ENCODE measurements at regions not wholly inside any gene's neighbourhood (a gene's known extent, or its start where the extent isn't known, plus 50 kb on each side); places are given as distances from the start of the nearest gene placed in this dataset.

DNA sequence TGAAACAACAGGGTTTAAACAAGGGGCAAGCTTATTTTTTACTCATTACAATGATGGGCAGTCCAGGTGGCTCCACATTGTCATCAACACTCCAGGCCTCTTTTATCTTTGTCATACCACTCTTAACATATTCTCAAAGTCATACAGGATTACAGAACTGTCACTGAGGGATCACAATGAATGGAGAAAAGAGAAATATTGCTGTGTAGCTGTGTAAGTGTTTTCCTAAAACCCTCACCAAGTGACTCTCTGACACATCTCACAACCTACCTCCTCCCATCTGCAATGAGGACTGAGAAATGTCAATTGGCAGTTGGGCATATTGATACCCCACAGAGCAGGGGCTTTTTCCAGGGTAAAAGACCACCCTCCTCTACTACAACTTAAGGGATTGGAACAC lies 562.1 kb downstream of the TBC1D4 start (continued):
- no peak for TF ChIP-seq TAF1 (IDR thresholded peaks at IDR 0.05; ENCODE audit: borderline replicate concordance, low read depth, low read length)
- TF ChIP-seq POLR2AphosphoS5 (IDR thresholded peaks at IDR 0.05; ENCODE audit: low read depth, low read length), result no peak

DNA sequence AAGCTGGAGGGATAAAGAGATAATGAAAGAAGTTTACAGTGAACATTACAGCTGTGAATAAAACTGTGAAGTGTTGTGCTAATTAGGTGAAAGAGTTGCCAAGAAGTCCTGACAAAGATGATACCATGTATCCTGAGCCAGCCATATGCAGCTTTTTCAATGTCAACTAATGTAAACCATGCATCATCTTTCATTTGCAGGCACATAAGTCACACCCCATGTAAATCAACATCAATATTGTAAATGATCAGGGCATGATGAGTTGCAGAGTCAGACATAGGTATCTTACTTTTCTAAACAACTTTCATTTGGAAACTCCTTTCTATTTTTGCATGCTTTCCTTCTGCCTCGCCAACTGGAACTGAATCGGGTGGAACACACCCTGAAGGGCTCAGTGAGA lies 569.1 kb downstream of the TBC1D4 start:
- Histone ChIP-seq H3K4me1 (ENCODE audit: control insufficient read depth in 1 of 2, insufficient read depth in 2 of 2, low read depth in 1 of 2, low read length in 1 of 2) (no peaks in the 10 kb centered on the region), H2AFZ (ENCODE audit: low read depth) (no peak overlapping the region), H3K9me3 (no peaks in the 10 kb centered on the region), H3F3A (replicated peaks; ENCODE audit: insufficient read depth) (no peaks in the 10 kb centered on the region), H3K9me2 (no peaks in the 10 kb centered on the region), H4K20me1 (ENCODE audit: insufficient read depth) (no peaks in the 10 kb centered on the region), H3K27me3 (ENCODE audit: insufficient read depth) (no peaks in the 10 kb centered on the region), H3K4me2 (no peak overlapping the region), H3K9ac (no peak overlapping the region), H3K79me2 (ENCODE audit: insufficient read depth) (no peaks in the 10 kb centered on the region), H3K27ac (ENCODE audit: low read depth in 2 of 2, low read length in 1 of 2) (no peak overlapping the region), H3K36me3 (replicated peaks in 1 of 2; ENCODE audit: control insufficient read depth in 1 of 2, insufficient read depth in 2 of 2, low read length in 1 of 2) (no peaks in the 10 kb centered on the region), H3K4me3 (ENCODE audit: low read depth in 2 of 2, low read length in 1 of 2) (no peak overlapping the region)
- DNase-seq, result no peak
- CTCF ChIA-PET, result no interaction called here
- WGBS (ENCODE audit: low lambda C conversion rate), result 43% methylated on average over 2 of the region's 2 CpGs
- POLR2A ChIA-PET, result no interaction called here
- TF ChIP-seq MEF2A (IDR thresholded peaks at IDR 0.05; ENCODE audit: borderline replicate concordance, low read depth), result no peak
- TF ChIP-seq, protein P1, sequence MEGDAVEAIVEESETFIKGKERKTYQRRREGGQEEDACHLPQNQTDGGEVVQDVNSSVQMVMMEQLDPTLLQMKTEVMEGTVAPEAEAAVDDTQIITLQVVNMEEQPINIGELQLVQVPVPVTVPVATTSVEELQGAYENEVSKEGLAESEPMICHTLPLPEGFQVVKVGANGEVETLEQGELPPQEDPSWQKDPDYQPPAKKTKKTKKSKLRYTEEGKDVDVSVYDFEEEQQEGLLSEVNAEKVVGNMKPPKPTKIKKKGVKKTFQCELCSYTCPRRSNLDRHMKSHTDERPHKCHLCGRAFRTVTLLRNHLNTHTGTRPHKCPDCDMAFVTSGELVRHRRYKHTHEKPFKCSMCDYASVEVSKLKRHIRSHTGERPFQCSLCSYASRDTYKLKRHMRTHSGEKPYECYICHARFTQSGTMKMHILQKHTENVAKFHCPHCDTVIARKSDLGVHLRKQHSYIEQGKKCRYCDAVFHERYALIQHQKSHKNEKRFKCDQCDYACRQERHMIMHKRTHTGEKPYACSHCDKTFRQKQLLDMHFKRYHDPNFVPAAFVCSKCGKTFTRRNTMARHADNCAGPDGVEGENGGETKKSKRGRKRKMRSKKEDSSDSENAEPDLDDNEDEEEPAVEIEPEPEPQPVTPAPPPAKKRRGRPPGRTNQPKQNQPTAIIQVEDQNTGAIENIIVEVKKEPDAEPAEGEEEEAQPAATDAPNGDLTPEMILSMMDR (IDR thresholded peaks at IDR 0.05), result no peak
- TF ChIP-seq, protein P2, sequence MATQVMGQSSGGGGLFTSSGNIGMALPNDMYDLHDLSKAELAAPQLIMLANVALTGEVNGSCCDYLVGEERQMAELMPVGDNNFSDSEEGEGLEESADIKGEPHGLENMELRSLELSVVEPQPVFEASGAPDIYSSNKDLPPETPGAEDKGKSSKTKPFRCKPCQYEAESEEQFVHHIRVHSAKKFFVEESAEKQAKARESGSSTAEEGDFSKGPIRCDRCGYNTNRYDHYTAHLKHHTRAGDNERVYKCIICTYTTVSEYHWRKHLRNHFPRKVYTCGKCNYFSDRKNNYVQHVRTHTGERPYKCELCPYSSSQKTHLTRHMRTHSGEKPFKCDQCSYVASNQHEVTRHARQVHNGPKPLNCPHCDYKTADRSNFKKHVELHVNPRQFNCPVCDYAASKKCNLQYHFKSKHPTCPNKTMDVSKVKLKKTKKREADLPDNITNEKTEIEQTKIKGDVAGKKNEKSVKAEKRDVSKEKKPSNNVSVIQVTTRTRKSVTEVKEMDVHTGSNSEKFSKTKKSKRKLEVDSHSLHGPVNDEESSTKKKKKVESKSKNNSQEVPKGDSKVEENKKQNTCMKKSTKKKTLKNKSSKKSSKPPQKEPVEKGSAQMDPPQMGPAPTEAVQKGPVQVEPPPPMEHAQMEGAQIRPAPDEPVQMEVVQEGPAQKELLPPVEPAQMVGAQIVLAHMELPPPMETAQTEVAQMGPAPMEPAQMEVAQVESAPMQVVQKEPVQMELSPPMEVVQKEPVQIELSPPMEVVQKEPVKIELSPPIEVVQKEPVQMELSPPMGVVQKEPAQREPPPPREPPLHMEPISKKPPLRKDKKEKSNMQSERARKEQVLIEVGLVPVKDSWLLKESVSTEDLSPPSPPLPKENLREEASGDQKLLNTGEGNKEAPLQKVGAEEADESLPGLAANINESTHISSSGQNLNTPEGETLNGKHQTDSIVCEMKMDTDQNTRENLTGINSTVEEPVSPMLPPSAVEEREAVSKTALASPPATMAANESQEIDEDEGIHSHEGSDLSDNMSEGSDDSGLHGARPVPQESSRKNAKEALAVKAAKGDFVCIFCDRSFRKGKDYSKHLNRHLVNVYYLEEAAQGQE (IDR thresholded peaks at IDR 0.05; ENCODE audit: low read depth, low read length), result no peak
- no peak for TF ChIP-seq JUND (IDR thresholded peaks at IDR 0.05)
- TF ChIP-seq FOXM1 (IDR thresholded peaks at IDR 0.05; ENCODE audit: low read depth), result no peak
- no peak for TF ChIP-seq EP300 (IDR thresholded peaks at IDR 0.05; ENCODE audit: borderline replicate concordance in 1 of 2, low read depth in 1 of 2, low read length in 1 of 2)

DNA sequence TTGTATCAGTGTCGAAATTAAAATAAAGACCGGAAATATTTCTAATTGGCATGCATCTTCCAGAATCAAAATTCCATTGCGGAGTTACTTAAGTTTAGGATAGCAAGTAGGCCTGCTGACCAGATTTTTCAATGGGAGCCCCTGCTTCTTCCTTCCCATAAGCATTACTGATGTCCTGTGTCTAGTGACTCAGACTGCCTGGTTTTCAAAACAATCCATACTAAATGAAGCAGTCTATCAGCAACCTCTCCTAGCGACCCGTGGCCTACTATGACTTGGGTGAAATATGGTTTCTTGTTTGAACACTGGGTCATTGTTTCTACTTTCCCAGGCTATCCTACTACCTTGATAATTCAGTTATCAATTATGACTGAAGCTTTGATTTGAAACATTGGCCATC lies 571.6 kb downstream of the TBC1D4 start:
- ChIA-PET CTCF (no interaction called here), POLR2A (no interaction called here)
- Histone ChIP-seq H3K4me1 (ENCODE audit: control insufficient read depth in 1 of 2, insufficient read depth in 2 of 2, low read depth in 1 of 2, low read length in 1 of 2) (no peaks in the 10 kb centered on the region), H3K36me3 (replicated peaks in 1 of 2; ENCODE audit: control insufficient read depth in 1 of 2, insufficient read depth in 2 of 2, low read length in 1 of 2) (no peaks in the 10 kb centered on the region), H2AFZ (ENCODE audit: low read depth) (no peak overlapping the region), H3K9me3 (no peaks in the 10 kb centered on the region), H3K27ac (ENCODE audit: low read depth in 2 of 2, low read length in 1 of 2) (no peak overlapping the region), H3F3A (replicated peaks; ENCODE audit: insufficient read depth) (no peaks in the 10 kb centered on the region), H3K79me2 (ENCODE audit: insufficient read depth) (no peaks in the 10 kb centered on the region), H3K27me3 (ENCODE audit: insufficient read depth) (no peaks in the 10 kb centered on the region), H3K9me2 (no peaks in the 10 kb centered on the region), H3K4me2 (no peak overlapping the region), H3K9ac (no peak overlapping the region), H3K4me3 (ENCODE audit: low read depth in 2 of 2, low read length in 1 of 2) (no peak overlapping the region), H4K20me1 (ENCODE audit: insufficient read depth) (no peaks in the 10 kb centered on the region)
- WGBS (ENCODE audit: low lambda C conversion rate), result 81% methylated on average over 5 of the region's 5 CpGs
- no peak for TF ChIP-seq EZH2phosphoT487 (IDR thresholded peaks at IDR 0.05; ENCODE audit: borderline replicate concordance, low read depth)
- TF ChIP-seq, protein P3, sequence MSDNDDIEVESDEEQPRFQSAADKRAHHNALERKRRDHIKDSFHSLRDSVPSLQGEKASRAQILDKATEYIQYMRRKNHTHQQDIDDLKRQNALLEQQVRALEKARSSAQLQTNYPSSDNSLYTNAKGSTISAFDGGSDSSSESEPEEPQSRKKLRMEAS (IDR thresholded peaks at IDR 0.05; ENCODE audit: low read depth), result no peak
- no peak for TF ChIP-seq TEAD4 (IDR thresholded peaks at IDR 0.05; ENCODE audit: borderline replicate concordance, insufficient read depth)
- no peak for TF ChIP-seq RAD21 (IDR thresholded peaks at IDR 0.05; ENCODE audit: low read length)
- no peak for TF ChIP-seq YY1 (IDR thresholded peaks at IDR 0.05; ENCODE audit: low read depth)
- TF ChIP-seq NRF1 (IDR thresholded peaks at IDR 0.05; ENCODE audit: low read depth, low read length), result no peak
- TF ChIP-seq GATA2 (CRISPR knock-in tag; IDR thresholded peaks at IDR 0.05), result no peak
- TF ChIP-seq, protein P4, sequence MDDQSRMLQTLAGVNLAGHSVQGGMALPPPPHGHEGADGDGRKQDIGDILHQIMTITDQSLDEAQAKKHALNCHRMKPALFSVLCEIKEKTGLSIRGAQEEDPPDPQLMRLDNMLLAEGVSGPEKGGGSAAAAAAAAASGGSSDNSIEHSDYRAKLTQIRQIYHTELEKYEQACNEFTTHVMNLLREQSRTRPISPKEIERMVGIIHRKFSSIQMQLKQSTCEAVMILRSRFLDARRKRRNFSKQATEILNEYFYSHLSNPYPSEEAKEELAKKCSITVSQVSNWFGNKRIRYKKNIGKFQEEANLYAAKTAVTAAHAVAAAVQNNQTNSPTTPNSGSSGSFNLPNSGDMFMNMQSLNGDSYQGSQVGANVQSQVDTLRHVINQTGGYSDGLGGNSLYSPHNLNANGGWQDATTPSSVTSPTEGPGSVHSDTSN (IDR thresholded peaks at IDR 0.05), result no peak
- TF ChIP-seq TCF12 (IDR thresholded peaks at IDR 0.05), result no peak
- DNase-seq, result no peak
